T-cell (primary cell): ENCODE measurements at regions not wholly inside any gene's neighbourhood (a gene's known extent, or its start where the extent isn't known, plus 50 kb on each side); places are given as distances from the start of the nearest gene placed in this dataset.

Source experiments
- ATAC-seq, 4 experiments: fragments of 200-7000 bp in 3 of 4; fragments of 150-1000 bp in 1 of 4; cut with Tn5 transposase; replicated peaks in 1 of 4; 1 replicate in 3 of 4; 2 replicates in 1 of 4; pipeline ENCODE4 v1.10.0; 2021; ENCODE audit warnings: moderate library complexity in 3 of 4, mild to moderate bottlenecking in 2 of 4, moderate number of reproducible peaks in 1 of 4
- CTCF ChIA-PET, 2 donors: fragments of 300-600 bp; sonication (Branson Sonifier 250); formaldehyde crosslinking; loops; one replicate each; lab custom pipeline; 2022; ENCODE audit warnings: antibody characterized with exemption in 2 of 2; lab: Charles Lee
- POLR2A ChIA-PET, 2 donors: fragments of 300-600 bp; sonication (Branson Sonifier 250); formaldehyde crosslinking; loops; one replicate each; lab custom pipeline; 2022; ENCODE audit warnings: antibody characterized with exemption in 2 of 2; lab: Charles Lee
- DNase-seq, 35 experiments: peaks; one replicate each; pipeline versions ENCODE4 v3.0.0 to v3.0.0-alpha.2; 2013 to 2023
- H3K27ac ChIP-seq: one replicate; pipeline ENCODE4 v1.5.1; 2013; ENCODE audit warnings: low read length
- H3K27me3 ChIP-seq, 2 experiments: replicated peaks in 1 of 2; 1 replicate in 1 of 2; 2 replicates in 1 of 2; pipeline versions ENCODE4 v1.6.1 to v1.7.0; 2013; ENCODE audit warnings: low read length in 1 of 2, mixed read lengths in 1 of 2; ENCODE audit not compliant: control insufficient read depth in 2 of 2, insufficient read depth in 2 of 2; ENCODE audit errors: extremely low read depth in 1 of 2
- H3K36me3 ChIP-seq, 2 donors: 1 replicate in 1 of 2; 2 replicates in 1 of 2; pipeline versions ENCODE4 v1.6.1 to v1.7.0; 2013; ENCODE audit warnings: low read length in 1 of 2; ENCODE audit not compliant: control insufficient read depth in 2 of 2, insufficient read depth in 1 of 2; ENCODE audit errors: extremely low read depth in 1 of 2
- H3K4me1 ChIP-seq, 2 experiments: 1 replicate in 1 of 2; 2 replicates in 1 of 2; pipeline versions ENCODE4 v1.6.1 to v1.7.0; 2013; ENCODE audit warnings: low read length in 2 of 2, mixed read lengths in 1 of 2; ENCODE audit not compliant: insufficient read depth in 2 of 2, control insufficient read depth in 1 of 2; ENCODE audit errors: extremely low read depth in 1 of 2
- H3K4me3 ChIP-seq, 2 donors: 1 replicate in 1 of 2; 2 replicates in 1 of 2; pipeline versions ENCODE4 v1.5.1 to v1.7.0; 2013; ENCODE audit warnings: mild to moderate bottlenecking in 2 of 2, low read length in 1 of 2, moderate library complexity in 1 of 2; ENCODE audit not compliant: control insufficient read depth in 1 of 2; ENCODE audit errors: extremely low read depth in 1 of 2
- H3K9me3 ChIP-seq: 2 replicates; pipeline ENCODE4 v1.7.0; 2013
- H3K27ac Mint-ChIP-seq, 2 donors: one replicate each; pipeline ENCODE4 v1.8.0; 2020 to 2021; ENCODE audit warnings: mild to moderate bottlenecking in 2 of 2, mixed read lengths in 2 of 2
- H3K27me3 Mint-ChIP-seq, 2 donors: one replicate each; pipeline ENCODE4 v1.8.0; 2021 to 2022; ENCODE audit warnings: mixed read lengths in 2 of 2
- H3K36me3 Mint-ChIP-seq: one replicate; pipeline ENCODE4 v1.8.0; 2021; ENCODE audit warnings: mixed read lengths
- H3K4me1 Mint-ChIP-seq, 3 donors: one replicate each; pipeline ENCODE4 v1.8.0; 2020 to 2022; ENCODE audit warnings: mixed read lengths in 3 of 3, mild to moderate bottlenecking in 1 of 3
- H3K4me3 Mint-ChIP-seq, 3 donors: one replicate each; pipeline ENCODE4 v1.8.0; 2020 to 2022; ENCODE audit warnings: mild to moderate bottlenecking in 3 of 3, mixed read lengths in 3 of 3, moderate library complexity in 3 of 3
- H3K9me3 Mint-ChIP-seq, 3 donors: one replicate each; pipeline ENCODE4 v1.8.0; 2020 to 2022; ENCODE audit warnings: mixed read lengths in 3 of 3
- WGBS: methylation state at CpG from one replicate; pipeline ENCODE4 v1.1.5; 2013; ENCODE audit warnings: missing lambda C conversion rate; ENCODE audit not compliant: insufficient coverage; 5-methylcytosine and 5-hydroxymethylcytosine counted together

DNA sequence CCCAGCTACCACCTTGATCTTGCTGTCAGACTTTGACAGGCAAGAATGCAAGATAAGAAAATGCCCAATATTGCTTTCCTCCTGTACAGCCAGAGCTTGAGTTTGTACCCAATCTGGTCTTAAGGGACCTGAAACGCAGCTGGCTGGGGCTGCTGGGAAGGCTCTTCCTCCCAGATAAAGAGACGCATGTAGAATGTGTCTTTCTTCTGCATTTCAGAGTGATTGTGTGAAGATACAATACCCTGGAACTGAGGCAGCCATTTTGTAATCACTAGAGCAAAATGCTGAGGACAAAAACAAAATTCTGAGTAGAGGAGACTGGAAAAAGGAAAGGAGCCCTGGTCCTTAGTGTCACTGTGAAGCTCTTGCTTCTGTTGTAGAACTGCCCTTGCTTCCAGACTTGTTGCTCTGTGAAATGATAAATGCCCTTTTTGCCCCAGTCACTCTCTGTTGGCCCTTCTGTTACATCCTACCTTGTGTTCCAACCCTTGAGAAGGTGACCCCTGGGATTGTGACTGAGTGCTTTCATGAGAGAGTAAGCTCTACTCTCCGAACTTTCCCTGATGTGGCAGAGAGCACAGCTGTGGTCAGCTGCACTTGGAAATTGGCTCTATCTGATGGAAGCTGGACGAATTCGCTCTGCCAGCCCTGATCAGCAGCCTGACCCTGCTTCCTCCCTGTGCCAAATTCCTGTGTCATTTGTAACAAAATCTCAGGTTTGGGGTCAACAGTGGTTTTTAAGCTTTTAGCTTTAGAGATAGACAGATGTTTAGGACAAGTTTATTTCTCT lies 137.4 kb upstream of the RBMS1 start:
- CTCF ChIA-PET = interaction anchor here (0.5 to 0.7 kb wide), 2 partner anchors 238 to 267 kb away, joined by 3 read pairs; no protein-coding TSS in a partner anchor
- no peaks in the 10 kb centered on the region for H3K27me3 ChIP-seq
- peaks cover 0 to 9% (median 3%) of the 10 kb centered on the region in 3 donors for H3K4me1 Mint-ChIP-seq
- no peaks in the 10 kb centered on the region for H3K27me3 Mint-ChIP-seq
- no peaks in the 10 kb centered on the region for H3K9me3 Mint-ChIP-seq
- no peak overlapping the region for H3K27ac Mint-ChIP-seq
- H3K36me3 Mint-ChIP-seq = no peaks in the 10 kb centered on the region
- ATAC-seq = no peak
- peaks cover 0 to 5% of the 10 kb centered on the region in 2 experiments for H3K4me1 ChIP-seq
- POLR2A ChIA-PET = interaction anchor here in 1 of 2 donors (0.5 kb wide), 1 partner anchor 198 kb away, joined by 4 read pairs; no protein-coding TSS in a partner anchor
- no peaks in the 10 kb centered on the region for H3K36me3 ChIP-seq
- no peak overlapping the region for H3K4me3 Mint-ChIP-seq
- H3K4me3 ChIP-seq = no peak overlapping the region
- WGBS = 84% methylated on average over 5 of the region's 5 CpGs
- no peak for DNase-seq
- no peak overlapping the region for H3K27ac ChIP-seq
- no peaks in the 10 kb centered on the region for H3K9me3 ChIP-seq

DNA sequence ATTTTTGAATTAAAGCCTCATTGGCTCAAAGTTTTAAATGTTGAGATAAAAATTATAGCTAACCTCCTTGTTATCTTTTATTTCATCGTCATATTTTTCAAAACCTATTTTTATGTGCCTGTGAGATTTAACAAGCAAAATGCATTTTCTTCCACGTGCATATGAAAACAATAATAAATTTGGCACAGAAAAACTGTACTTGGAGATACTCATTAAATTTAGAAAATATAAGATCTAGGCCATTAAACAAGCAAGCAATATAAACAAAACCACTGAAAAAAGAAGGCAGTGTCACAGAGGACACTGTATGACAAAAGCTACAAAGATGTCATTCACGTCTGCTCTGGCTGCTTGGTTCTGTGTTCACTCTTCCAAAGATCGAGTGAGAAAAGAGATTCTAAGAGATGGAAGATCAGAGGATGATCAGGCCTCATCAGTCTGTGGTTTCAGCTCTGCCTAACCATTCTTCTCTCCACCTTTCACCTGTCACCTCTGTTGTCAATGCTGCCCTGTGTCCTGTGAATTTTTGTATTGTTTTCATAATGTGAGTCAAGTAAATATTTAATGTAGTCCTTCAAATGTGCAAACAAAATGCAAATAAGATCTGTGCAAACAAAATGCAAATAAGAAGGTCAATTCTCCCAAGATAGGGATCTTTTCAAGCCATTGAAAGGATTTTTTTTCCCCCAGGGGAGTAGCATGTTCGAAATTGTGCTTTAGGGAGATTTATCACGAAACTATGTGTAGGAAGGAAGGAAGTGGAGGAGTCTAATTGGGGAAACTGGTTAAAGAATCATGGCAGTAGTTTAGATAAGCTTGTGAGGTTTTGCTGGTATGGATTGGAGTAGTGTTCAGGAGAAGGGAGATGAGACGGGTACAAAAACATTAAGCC lies 138.7 kb upstream of the RBMS1 start:
- Mint-ChIP-seq H3K9me3 (peaks cover 0 to 7% (median 6%) of the 10 kb centered on the region in 3 donors), H3K36me3 (no peaks in the 10 kb centered on the region), H3K4me1 (peaks cover 0 to 9% (median 3%) of the 10 kb centered on the region in 3 donors), H3K27ac (no peak overlapping the region), H3K4me3 (no peak overlapping the region), H3K27me3 (no peaks in the 10 kb centered on the region)
- H3K36me3 ChIP-seq = no peaks in the 10 kb centered on the region
- no peaks in the 10 kb centered on the region for H3K9me3 ChIP-seq
- ATAC-seq (no peak), DNase-seq (no peak)
- ChIA-PET CTCF (no interaction called here), POLR2A (no interaction called here)
- H3K27me3 ChIP-seq = no peaks in the 10 kb centered on the region
- H3K4me1 ChIP-seq = peaks cover 0 to 5% of the 10 kb centered on the region in 2 experiments
- no peak overlapping the region for H3K4me3 ChIP-seq
- no peak overlapping the region for H3K27ac ChIP-seq
- 67% methylated on average over 2 of the region's 7 CpGs for WGBS

DNA sequence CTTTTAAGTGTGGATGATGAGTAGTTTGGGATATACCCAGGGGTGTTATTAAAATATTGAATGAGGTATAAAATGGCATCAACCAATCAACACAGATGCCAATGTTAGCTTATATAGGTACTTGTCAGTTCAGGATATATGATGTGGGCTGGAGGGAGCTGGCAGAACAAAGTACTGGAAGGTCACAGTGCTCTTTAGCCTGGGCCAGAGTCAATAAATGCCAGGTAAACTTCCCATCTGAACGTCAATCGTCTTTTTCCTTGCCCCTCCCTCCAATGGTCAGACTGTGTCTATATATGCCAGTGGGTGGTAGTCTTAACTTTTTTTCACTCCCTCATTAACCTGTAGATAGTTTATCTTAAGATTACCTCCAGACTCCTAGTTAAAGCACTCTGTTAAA lies 140.8 kb upstream of the RBMS1 start:
- no peak for ATAC-seq
- Histone ChIP-seq H3K27ac (no peak overlapping the region), H3K27me3 (no peaks in the 10 kb centered on the region), H3K4me3 (no peak overlapping the region), H3K4me1 (peaks cover 0 to 5% of the 10 kb centered on the region in 2 experiments), H3K36me3 (no peaks in the 10 kb centered on the region), H3K9me3 (peaks cover 2% of the 10 kb centered on the region)
- Mint-ChIP-seq H3K27ac (no peak overlapping the region), H3K9me3 (peaks cover 3 to 21% (median 12%) of the 10 kb centered on the region in 3 donors), H3K4me3 (no peak overlapping the region), H3K27me3 (no peaks in the 10 kb centered on the region), H3K36me3 (peaks cover 3% of the 10 kb centered on the region), H3K4me1 (peaks cover 0 to 9% (median 3%) of the 10 kb centered on the region in 3 donors)
- WGBS = no CpG with 5 or more reads among the region's 2 CpGs
- DNase-seq = no peak
- ChIA-PET POLR2A (no interaction called here), CTCF (interaction anchor here in 1 of 2 donors (1.2 kb wide), 1 partner anchor 205 kb away, joined by 3 read pairs; no protein-coding TSS in a partner anchor)

DNA sequence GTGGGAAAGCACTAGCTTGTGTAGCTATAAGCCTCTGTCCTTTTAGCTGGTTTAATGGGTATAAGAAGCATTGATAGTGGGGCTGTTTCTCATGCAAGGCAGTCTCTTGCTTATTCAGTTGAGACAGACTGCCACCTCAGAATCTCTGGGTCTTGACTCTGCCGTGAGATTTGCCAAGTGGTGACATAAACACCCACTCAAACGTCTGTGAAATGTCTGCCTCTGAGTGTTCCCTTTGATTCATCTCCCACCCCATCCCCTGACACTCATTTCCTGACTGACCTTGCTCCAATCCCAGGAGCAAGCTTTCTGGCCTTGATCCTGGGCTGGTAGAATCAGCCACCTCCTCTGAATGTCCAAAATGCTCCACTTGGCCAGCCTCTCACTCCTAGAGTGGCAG lies 141.9 kb upstream of the RBMS1 start:
- Mint-ChIP-seq H3K4me1 (peaks cover 0 to 9% (median 3%) of the 10 kb centered on the region in 3 donors), H3K27me3 (no peaks in the 10 kb centered on the region), H3K36me3 (peaks cover 3% of the 10 kb centered on the region), H3K4me3 (no peak overlapping the region), H3K27ac (no peak overlapping the region), H3K9me3 (peaks cover 10 to 30% (median 12%) of the 10 kb centered on the region in 3 donors)
- no peak for DNase-seq
- Histone ChIP-seq H3K9me3 (peaks cover 6% of the 10 kb centered on the region), H3K4me3 (no peak overlapping the region), H3K27ac (no peak overlapping the region), H3K4me1 (peaks cover 0 to 5% of the 10 kb centered on the region in 2 experiments), H3K27me3 (no peaks in the 10 kb centered on the region), H3K36me3 (no peaks in the 10 kb centered on the region)
- POLR2A ChIA-PET = no interaction called here
- WGBS = 12% methylated on average over 2 of the region's 2 CpGs
- CTCF ChIA-PET = no interaction called here
- no peak for ATAC-seq

DNA sequence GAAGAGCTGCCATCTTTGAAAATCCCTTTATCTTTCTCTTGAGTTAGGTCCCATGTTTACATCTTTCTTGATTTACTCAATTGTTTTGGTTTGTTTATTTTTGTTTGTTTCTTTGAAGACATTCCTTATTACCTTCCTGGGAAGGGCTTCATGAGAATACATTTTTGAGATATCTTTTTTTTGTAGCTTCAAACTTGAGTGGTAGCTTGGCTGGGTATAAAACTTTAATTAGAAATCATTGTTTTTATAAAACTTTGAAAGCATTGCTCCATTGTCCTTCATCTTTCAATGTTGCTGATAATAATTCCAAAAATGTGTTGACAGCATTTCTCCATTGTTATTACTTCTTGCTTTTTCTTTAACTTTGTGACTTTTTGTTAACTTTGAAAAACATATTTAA lies 145.9 kb upstream of the RBMS1 start:
- no peaks in the 10 kb centered on the region for H3K4me1 Mint-ChIP-seq
- Histone ChIP-seq H3K4me3 (no peak overlapping the region), H3K36me3 (no peaks in the 10 kb centered on the region), H3K27ac (no peak overlapping the region), H3K27me3 (no peaks in the 10 kb centered on the region), H3K4me1 (peaks cover 0 to 2% of the 10 kb centered on the region in 2 experiments), H3K9me3 (peaks cover 6% of the 10 kb centered on the region)
- DNase-seq (no peak), ATAC-seq (no peak)
- H3K4me3 Mint-ChIP-seq = no peak overlapping the region
- H3K9me3 Mint-ChIP-seq = peaks cover 12 to 40% (median 16%) of the 10 kb centered on the region in 3 donors
- H3K36me3 Mint-ChIP-seq = peaks cover 3% of the 10 kb centered on the region
- no peaks in the 10 kb centered on the region for H3K27me3 Mint-ChIP-seq
- ChIA-PET CTCF (no interaction called here), POLR2A (interaction anchor here in 1 of 2 donors (0.6 kb wide), 1 partner anchor 19 kb away, joined by 3 read pairs; no protein-coding TSS in a partner anchor)
- no peak overlapping the region for H3K27ac Mint-ChIP-seq

DNA sequence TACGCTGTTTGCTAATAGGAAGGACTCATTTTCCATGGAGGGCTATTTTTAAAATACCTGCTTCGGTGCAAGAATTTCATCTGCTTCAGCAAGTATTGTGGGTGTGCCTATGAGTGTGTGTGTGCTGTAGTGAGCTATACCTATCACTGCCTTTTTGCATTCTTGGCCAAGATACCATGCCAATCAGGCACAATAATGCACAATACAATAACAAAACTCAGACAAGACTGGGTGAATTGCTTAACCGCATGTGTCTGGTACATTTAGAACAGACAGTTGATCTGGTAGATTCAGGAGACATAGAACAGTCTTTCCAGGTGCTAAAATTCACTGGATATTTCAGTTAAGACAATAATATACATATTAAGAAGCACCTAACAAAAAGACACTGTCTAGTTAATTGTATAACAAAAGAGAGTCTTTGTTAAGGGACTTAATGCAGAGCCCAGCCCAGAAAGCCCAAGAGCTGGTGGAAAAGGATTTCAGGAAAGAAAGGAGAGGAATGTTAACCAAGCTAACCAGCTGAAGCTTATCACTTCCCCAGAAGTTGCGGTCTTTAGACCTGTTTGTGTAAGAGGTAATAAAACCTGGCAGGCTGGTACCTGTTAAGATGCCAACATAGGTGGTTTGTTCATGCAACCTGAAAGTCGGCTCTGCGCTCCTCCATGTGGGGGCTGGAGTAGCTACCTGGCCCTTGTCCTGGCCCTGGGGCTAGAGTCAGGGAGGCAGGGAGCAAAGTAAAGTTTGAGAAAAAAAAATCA lies 153.3 kb upstream of the RBMS1 start:
- H3K4me3 ChIP-seq = no peak overlapping the region
- H3K27me3 ChIP-seq = peaks cover 0 to 9% of the 10 kb centered on the region in 2 experiments
- ATAC-seq (no peak), DNase-seq (no peak)
- no peak overlapping the region for H3K27ac ChIP-seq
- H3K4me1 ChIP-seq = peaks cover 5 to 13% of the 10 kb centered on the region in 2 experiments
- Mint-ChIP-seq H3K9me3 (no peaks in the 10 kb centered on the region), H3K4me1 (peaks cover 12 to 18% (median 14%) of the 10 kb centered on the region in 3 donors), H3K4me3 (no peak overlapping the region), H3K27me3 (no peaks in the 10 kb centered on the region), H3K27ac (no peak overlapping the region), H3K36me3 (no peaks in the 10 kb centered on the region)
- ChIA-PET CTCF (interaction anchor here in 1 of 2 donors (0.6 kb wide), 1 partner anchor 197 kb away, joined by 3 read pairs; no protein-coding TSS in a partner anchor), POLR2A (no interaction called here)
- WGBS = 95% methylated on average over 3 of the region's 6 CpGs
- H3K36me3 ChIP-seq = no peaks in the 10 kb centered on the region
- H3K9me3 ChIP-seq = no peaks in the 10 kb centered on the region
